HG03196 (cell line): ENCODE measurements at regions not wholly inside any gene's neighbourhood (a gene's known extent, or its start where the extent isn't known, plus 50 kb on each side); places are given as distances from the start of the nearest gene placed in this dataset.

Experiments used
- ATAC-seq: cut with Tn5 transposase; IDR thresholded peaks from one replicate; pipeline ENCODE4 v1.9.1; 2021; ENCODE audit not compliant: unreplicated experiment

GRCh38 chr2:156837635-156838370 is 401.6 kb downstream of the GPD2 start:
- no peak for ATAC-seq

- ATAC-seq = no peak
Observed at GRCh38 chr2:156841321-156841720, 405.1 kb downstream of the GPD2 start.

GRCh38 chr2:156845806-156846558 is 409.8 kb downstream of the GPD2 start:
- no peak for ATAC-seq

DNA sequence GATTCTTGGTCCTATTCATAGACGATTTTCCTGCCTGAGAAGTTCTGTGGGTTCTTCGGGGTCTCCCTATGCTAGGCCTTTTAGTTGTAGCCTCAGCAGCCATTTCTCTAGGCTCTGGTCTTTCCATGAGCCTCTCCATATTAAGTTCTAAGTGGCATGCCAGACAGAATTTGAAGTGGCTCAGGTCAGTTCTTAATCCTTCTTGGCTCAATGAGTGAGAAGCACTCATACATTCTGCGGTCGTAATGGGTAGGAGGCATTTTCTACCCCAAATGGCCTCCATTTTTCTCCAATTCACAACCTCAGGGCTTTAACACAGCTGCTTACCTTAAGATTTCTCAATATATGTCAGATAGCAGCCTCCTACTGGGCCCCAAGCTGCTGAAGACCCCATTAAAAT is 405.3 kb upstream of the GALNT5 start:
- ATAC-seq = no peak

- no peak for ATAC-seq
Observed at GRCh38 chr2:156852681-156853080, 404.8 kb upstream of the GALNT5 start.

GRCh38 chr2:156864325-156864724 is 393.2 kb upstream of the GALNT5 start:
- no peak for ATAC-seq

- ATAC-seq = no peak
Observed at GRCh38 chr2:156864753-156865152, 392.8 kb upstream of the GALNT5 start.

- no peak for ATAC-seq
Observed at GRCh38 chr2:156867201-156867600, 390.3 kb upstream of the GALNT5 start.

- ATAC-seq = no peak
Observed at GRCh38 chr2:156874707-156875106, 382.8 kb upstream of the GALNT5 start.

GRCh38 chr2:156883804-156884203 is 373.7 kb upstream of the GALNT5 start:
- no peak for ATAC-seq

DNA sequence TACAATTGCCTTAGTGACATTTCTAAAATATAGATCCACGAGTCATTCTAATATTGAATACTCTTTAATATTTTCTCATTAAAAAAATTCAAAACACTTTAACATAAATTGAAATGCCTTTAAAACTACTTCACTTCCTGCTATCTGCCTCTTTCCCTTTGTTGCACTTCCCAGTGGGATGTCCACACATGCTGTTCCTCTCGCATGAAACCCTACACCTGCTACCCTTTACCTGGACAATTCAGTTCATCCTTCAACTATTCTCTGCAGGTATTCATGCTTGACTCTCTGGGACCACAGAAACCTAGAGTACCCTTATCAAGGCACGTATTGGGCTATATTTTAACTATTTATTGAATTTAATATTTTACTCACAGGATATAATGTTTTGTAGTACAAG is 373.3 kb upstream of the GALNT5 start:
- ATAC-seq = no peak

- ATAC-seq = no peak
Observed at GRCh38 chr2:156890529-156891148, 366.9 kb upstream of the GALNT5 start.

DNA sequence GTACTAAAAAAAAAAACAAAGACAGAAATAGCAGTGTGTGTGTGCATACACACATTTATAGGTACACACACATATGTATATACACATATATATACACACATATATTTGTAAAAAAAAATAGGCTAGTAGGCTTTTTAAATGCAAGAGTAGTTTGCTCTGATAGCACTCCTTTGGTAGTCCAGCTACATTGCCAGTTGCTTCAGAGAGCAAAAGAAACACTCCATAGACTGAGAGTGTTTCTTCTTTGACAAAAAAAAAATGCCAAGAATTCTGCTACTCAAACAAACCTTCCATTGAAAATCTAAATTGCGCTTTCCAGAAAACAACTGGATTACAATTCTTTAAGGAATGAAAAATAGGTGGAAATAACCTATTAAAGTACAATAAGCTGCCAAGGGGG is 365.9 kb upstream of the GALNT5 start:
- no peak for ATAC-seq

GRCh38 chr2:156892467-156893281 is 364.8 kb upstream of the GALNT5 start:
- ATAC-seq = peak; percentile 41

DNA sequence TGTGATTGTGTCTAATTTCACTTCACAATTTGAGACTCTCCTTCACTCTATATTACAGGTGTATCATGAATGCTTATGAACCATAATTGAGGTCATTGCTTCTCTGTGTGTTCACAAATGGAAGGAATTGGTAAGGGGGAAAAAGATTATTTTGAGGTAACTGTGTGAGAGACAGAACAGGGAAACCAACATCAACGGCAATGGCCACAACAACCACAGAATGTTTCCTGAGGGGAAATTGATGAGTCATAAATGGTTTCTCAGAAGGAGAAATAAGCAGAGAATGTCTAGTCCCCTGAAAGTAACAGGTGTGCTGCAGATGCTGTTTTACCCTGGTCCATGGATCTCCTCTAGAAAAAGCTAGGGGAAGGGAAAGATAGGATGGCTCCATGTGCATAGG is 361.2 kb upstream of the GALNT5 start:
- ATAC-seq = peak; percentile 95

DNA sequence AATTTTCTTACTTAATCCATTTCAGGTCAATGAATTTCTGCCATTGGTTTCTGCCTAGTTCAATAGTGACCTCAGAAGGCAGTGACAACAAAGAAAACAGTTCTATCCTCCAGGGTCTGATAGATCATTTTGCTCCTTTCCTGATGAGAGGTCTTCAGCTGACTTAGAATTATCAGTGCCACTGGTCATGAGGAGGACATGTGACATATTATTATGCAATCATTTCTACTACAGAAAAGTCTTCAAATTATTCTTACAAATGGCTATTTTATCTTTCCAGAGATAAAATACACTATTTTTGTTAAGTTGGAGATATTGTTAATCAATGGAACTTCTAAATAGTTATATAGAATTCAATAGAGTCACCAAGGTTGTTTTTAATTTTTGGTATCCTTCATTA is 360.0 kb upstream of the GALNT5 start:
- ATAC-seq = no peak

DNA sequence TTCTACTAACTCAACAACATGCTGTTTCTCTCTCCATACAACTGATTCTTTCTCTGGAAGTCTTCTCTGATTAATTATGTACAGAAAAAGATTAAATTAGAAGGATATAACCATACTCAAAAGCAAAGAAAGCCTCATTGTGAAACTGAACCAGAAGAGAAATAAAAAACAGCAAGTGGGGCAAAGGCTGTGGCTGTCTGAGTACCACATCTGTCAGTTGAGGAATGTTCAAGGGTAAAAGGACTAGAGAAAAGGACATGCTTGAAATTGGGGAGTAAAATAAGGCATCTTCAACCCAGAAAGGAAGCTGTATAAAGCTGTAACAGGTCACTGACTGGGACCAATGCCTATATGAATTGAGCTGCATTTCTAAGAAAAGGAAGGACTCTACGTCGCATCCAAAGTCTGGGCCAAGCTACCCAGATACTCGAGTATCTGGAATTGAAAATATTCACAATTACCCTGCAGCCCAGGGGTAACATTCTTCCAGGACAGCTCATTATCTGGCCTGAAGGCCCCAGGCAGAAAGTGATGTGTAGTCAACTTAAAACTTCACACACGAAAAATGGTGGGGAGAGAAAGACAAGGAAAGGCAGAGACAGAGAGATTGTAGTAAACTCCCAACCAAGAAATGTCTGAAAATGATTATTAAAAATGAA is 356.0 kb upstream of the GALNT5 start:
- ATAC-seq = no peak

- ATAC-seq = no peak
Observed at GRCh38 chr2:156903335-156903734, 354.2 kb upstream of the GALNT5 start.

DNA sequence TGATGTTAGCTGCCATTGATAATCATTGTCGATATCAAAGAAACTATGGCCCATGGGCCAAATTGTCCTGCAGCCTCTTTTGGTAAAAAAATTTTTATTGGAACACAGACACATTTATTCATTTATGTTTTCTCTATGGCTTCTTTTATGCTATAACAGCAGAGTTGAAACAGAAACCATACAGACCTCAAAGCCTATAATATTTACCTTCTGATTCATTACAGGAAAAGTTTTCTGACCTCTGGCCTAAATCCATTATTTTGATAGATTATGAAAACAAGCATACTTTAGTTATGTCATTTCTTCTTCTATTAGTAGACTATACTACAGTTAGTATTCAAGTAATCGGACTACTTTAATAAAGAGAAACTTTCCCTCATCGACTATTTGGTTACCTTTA is 349.7 kb upstream of the GALNT5 start:
- peak; percentile 66 for ATAC-seq

DNA sequence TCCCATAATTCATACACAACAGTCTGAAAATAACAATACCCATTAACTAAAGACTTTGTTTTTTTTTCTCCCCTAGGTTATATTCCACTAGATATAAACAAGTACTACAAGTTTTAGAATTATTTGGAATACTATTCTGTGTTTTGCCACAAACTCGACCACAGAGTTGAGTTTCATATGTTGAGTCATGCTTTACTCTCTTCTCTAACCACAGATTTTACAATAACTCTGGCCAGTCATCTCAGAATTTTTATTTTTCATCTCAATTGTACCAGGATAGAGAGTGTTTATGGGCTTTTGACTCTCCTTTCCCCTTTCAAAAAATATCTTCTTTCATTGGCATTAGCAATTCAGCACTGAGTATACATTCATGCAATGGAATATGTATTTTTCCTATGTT is 348.7 kb upstream of the GALNT5 start:
- ATAC-seq = peak; percentile 75

GRCh38 chr2:156909983-156910382 is 347.5 kb upstream of the GALNT5 start:
- no peak for ATAC-seq
